NB4 (cell line): ENCODE measurements at regions not wholly inside any gene's neighbourhood (a gene's known extent, or its start where the extent isn't known, plus 50 kb on each side); places are given as distances from the start of the nearest gene placed in this dataset.
"Not testable (repeated sequence)": the region's sequence is repeated elsewhere in the genome, so short reads cannot be mapped to it uniquely, and the experiment has no call there.

Source experiments
- DNase-seq: peaks from one replicate; pipeline ENCODE4 v3.0.0; 2010; ENCODE audit warnings: low read depth
- H3K4me3 ChIP-seq: one replicate; pipeline ENCODE4 v1.5.1; 2011; ENCODE audit warnings: mild to moderate bottlenecking, low read depth, low read length, moderate library complexity
- CTCF ChIP-seq: IDR thresholded peaks from one replicate; pipeline ENCODE4 v1.5.1; 2012; ENCODE audit warnings: low read depth, low read length
- MYC ChIP-seq: IDR thresholded peaks from 2 replicates; pipeline ENCODE4 v1.6.1; 2011; ENCODE audit warnings: low read depth, low read length
- POLR2A ChIP-seq: IDR thresholded peaks from 2 replicates; pipeline ENCODE4 v1.6.1; 2011; ENCODE audit warnings: mild to moderate bottlenecking; ENCODE audit not compliant: insufficient read length; ENCODE audit errors: extremely low read depth
- TF ChIP-seq, protein P1 (sequence below): IDR thresholded peaks from 2 replicates; pipeline ENCODE4 v1.6.1; 2011; ENCODE audit warnings: low read depth, low read length

GRCh38 chr9:75382126-75382525 is 293.8 kb downstream of the OSTF1 start:
- TF ChIP-seq POLR2A: no peak
- no peak overlapping the region for H3K4me3 ChIP-seq
- DNase-seq: no peak

DNA sequence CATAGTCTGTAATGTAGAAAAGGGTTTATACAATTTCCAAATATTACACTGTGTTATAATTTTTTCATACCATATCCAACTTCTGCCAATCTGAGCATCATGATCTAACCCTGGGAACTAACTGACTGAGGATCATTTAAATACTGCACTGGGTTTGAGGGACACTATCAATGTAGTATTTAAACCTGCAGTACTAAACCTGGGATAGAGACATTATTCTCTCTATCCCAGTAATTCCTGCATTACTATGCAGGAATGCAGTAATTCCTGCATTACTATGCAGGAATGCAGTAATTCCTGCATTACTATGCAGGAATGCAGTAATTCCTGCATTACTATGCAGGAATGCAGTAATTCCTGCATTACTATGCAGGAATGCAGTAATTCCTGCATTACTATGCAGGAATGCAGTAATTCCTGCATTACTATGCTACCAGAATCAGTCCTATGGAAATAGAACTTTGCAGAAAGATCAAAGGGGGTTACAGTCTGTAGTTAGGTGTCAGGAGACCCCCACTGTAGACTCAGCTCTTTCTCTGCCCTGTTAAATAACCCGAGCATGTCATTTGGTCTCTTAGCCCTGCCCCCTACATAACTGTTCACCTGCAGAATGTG is 295.2 kb downstream of the OSTF1 start:
- not testable (repeated sequence) for H3K4me3 ChIP-seq, DNase-seq

DNA sequence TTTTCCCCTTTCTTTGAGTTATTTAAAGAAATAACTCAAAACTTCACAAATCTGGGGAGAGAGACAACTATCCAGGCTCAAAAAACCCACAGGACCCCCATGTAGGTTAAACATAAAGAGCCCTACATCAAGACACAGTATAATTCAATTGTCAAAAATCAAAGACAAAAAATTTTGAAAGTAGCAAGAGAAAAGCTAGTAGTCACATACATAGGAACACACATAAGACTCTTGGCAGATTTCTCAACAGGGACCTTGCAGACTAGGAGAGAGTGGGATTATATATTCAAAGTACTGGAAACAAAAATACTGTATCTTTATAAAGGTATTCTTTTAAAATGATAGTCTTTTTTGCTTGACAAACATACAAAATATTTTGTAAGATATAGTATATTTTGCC is 296.9 kb downstream of the OSTF1 start:
- DNase-seq: no peak
- no peak for TF ChIP-seq CTCF
- TF ChIP-seq MYC: no peak
- no peak overlapping the region for H3K4me3 ChIP-seq

DNA sequence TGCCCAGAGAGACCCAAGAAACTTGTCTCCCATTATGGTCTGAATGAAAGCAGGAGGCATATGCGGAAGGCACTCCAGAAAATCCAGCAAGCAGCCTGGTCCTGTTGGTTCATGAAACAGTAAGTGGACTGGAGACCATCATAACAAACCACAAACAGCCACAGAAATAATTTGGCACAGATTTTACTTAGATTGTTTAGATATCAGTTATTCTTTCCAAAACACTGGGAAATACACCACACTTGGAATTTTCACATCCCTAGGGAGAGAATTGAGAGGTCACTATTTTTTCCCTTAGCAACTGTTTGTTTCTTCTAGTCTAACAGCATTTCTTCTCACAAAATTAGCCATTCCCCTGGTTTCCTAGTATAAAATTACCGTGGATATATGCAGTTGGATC is 300.8 kb downstream of the OSTF1 start:
- DNase-seq: no peak
- H3K4me3 ChIP-seq: no peak overlapping the region
- TF ChIP-seq CTCF (no peak), POLR2A (no peak)
- TF ChIP-seq, protein P1, sequence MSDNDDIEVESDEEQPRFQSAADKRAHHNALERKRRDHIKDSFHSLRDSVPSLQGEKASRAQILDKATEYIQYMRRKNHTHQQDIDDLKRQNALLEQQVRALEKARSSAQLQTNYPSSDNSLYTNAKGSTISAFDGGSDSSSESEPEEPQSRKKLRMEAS: no peak

GRCh38 chr9:75390951-75391350 is 302.6 kb downstream of the OSTF1 start:
- no peak overlapping the region for H3K4me3 ChIP-seq
- DNase-seq: no peak
- TF ChIP-seq CTCF (no peak), POLR2A (no peak), MYC (no peak)
- TF ChIP-seq, protein P1: no peak

- TF ChIP-seq MYC: no peak
- TF ChIP-seq CTCF: no peak
- TF ChIP-seq, protein P1: no peak
- TF ChIP-seq POLR2A: no peak
- DNase-seq: no peak
- no peak overlapping the region for H3K4me3 ChIP-seq
Measured at GRCh38 chr9:75391497-75391896, 303.2 kb downstream of the OSTF1 start.

DNA sequence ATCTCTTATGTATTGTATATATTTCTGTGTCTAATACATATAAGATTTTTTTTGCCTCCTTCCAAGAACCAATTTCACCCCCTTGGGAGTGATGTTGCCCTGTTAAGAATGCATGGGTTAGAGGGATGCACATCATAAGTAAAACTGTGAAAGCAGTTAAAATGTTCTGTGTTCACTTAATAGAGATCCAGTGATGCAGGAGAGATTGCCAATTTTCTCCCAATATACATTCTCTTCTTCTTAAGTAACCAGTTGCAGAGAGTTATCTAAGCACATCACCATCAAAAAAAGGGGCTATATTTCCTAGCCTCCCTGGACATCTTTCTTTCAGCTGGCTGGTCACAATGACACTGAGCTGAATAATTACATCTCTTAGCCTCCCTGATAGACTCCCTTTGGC is 307.0 kb downstream of the OSTF1 start:
- TF ChIP-seq, protein P1: no peak
- no peak for TF ChIP-seq MYC
- no peak for TF ChIP-seq POLR2A
- no peak for TF ChIP-seq CTCF
- no peak for DNase-seq
- no peak overlapping the region for H3K4me3 ChIP-seq
